ENCODE measurements at regions not wholly inside any gene's neighbourhood (a gene's known extent, or its start where the extent isn't known, plus 50 kb on each side); places are given as distances from the start of the nearest gene placed in this dataset.

DNA sequence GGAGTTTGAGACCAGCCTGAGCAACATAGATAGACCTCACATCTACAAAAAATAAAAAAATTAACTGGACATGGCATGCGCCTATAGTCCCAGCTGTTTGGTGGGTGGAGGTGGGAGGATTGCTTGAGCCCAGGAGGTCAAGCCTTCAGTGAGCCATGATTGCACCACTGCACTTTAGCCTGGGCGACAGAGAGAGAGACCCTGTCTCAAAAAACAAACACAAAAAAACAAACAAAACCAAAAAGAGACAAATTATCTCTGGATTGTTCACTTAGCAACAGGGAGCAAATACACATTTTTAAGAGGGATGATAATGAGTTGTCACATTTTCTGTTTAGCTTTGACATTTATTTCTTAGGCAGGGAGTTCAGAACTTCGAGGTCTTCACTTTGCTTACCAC lies 155.4 kb downstream of the CEP135 start:
- Histone ChIP-seq H3K9ac (ENCODE audit: low read length) (no peak overlapping the region), H3K36me3 (ENCODE audit: control insufficient read depth in 1 of 2, insufficient read depth in 2 of 2, low read length in 2 of 2) (no peaks in the 10 kb centered on the region), H3K4me3 (replicated peaks in 1 of 2; ENCODE audit: low read depth in 1 of 2, low read length in 2 of 2) (no peak overlapping the region), H4K20me1 (ENCODE audit: insufficient read depth) (no peaks in the 10 kb centered on the region), H3K27ac (ENCODE audit: low read depth, low read length) (no peak overlapping the region), H2AFZ (ENCODE audit: low read depth, low read length, poor library complexity, severe bottlenecking) (no peak overlapping the region), H3K9me3 (ENCODE audit: control insufficient read depth in 1 of 2, insufficient read depth in 1 of 2, low read depth in 1 of 2, low read length in 2 of 2) (no peaks in the 10 kb centered on the region), H3K27me3 (ENCODE audit: insufficient read depth, low read length) (no peaks in the 10 kb centered on the region), H3K4me2 (ENCODE audit: low read length) (no peak overlapping the region), H3K9me2 (ENCODE audit: insufficient read depth) (no peaks in the 10 kb centered on the region), H3K4me1 (ENCODE audit: control insufficient read depth in 1 of 2, insufficient read depth in 2 of 2, low read length in 2 of 2) (peaks cover 5% of the 10 kb centered on the region in 2 experiments; a peak in 2 of 4 replicates), H3K79me2 (ENCODE audit: insufficient read depth, low read length) (no peaks in the 10 kb centered on the region)
- ATAC-seq (no peak), DNase-seq (ENCODE audit: low read depth, low spot score) (no peak)
- RAD21 ChIA-PET (ENCODE audit: low non-redundant PET in 1 of 2, low total read pairs in 2 of 2, uncharacterized antibody in 2 of 2, unreplicated experiment in 2 of 2), result no interaction called here
- POLR2A ChIA-PET, result no interaction called here
- intact Hi-C loops (cut with micrococcal nuclease), result no loop called here
- no TSS peak for BruUV-seq (replicated peaks)
- CTCF ChIA-PET, result no interaction called here
- TF ChIP-seq TCF7L2 (IDR thresholded peaks at IDR 0.05; ENCODE audit: borderline replicate concordance, extremely low read depth, insufficient read depth, insufficient read length) (no peak), SIN3A (IDR thresholded peaks at IDR 0.05; ENCODE audit: low read depth) (no peak), ZBTB33 (IDR thresholded peaks at IDR 0.05; ENCODE audit: extremely low read depth, insufficient replicate concordance, low read length) (no peak), SRF (IDR thresholded peaks at IDR 0.05; ENCODE audit: low read depth) (no peak), YY1 (IDR thresholded peaks at IDR 0.05; ENCODE audit: extremely low read depth, insufficient replicate concordance, low read depth, low read length) (no peak), EZH2phosphoT487 (IDR thresholded peaks at IDR 0.05; ENCODE audit: borderline replicate concordance) (no peak), CBX3 (IDR thresholded peaks at IDR 0.05; ENCODE audit: low read depth) (no peak)
- TF ChIP-seq, protein P1, sequence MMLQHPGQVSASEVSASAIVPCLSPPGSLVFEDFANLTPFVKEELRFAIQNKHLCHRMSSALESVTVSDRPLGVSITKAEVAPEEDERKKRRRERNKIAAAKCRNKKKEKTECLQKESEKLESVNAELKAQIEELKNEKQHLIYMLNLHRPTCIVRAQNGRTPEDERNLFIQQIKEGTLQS (IDR thresholded peaks at IDR 0.05), result no peak
- TF ChIP-seq, protein P2, sequence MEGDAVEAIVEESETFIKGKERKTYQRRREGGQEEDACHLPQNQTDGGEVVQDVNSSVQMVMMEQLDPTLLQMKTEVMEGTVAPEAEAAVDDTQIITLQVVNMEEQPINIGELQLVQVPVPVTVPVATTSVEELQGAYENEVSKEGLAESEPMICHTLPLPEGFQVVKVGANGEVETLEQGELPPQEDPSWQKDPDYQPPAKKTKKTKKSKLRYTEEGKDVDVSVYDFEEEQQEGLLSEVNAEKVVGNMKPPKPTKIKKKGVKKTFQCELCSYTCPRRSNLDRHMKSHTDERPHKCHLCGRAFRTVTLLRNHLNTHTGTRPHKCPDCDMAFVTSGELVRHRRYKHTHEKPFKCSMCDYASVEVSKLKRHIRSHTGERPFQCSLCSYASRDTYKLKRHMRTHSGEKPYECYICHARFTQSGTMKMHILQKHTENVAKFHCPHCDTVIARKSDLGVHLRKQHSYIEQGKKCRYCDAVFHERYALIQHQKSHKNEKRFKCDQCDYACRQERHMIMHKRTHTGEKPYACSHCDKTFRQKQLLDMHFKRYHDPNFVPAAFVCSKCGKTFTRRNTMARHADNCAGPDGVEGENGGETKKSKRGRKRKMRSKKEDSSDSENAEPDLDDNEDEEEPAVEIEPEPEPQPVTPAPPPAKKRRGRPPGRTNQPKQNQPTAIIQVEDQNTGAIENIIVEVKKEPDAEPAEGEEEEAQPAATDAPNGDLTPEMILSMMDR (IDR thresholded peaks at IDR 0.05 in 2 of 3, conservative IDR thresholded peaks at IDR 0.05 in 1 of 3; ENCODE audit: borderline replicate concordance in 1 of 3, insufficient read depth in 1 of 3, low read depth in 2 of 3, low read length in 2 of 3), result no peak

Data from HCT116 (cell line).